SH-SY5Y (cell line): ENCODE measurements at regions not wholly inside any gene's neighbourhood (a gene's known extent, or its start where the extent isn't known, plus 50 kb on each side); places are given as distances from the start of the nearest gene placed in this dataset.

Source experiments
- GATA2 ChIP-seq: IDR thresholded peaks from 2 replicates; pipeline ENCODE4 v1.6.1; 2011; ENCODE audit warnings: mild to moderate bottlenecking, low read depth, low read length
- GATA3 ChIP-seq: IDR thresholded peaks from 2 replicates; pipeline ENCODE4 v1.6.1; 2011; ENCODE audit warnings: low read depth, mild to moderate bottlenecking, low read length, moderate library complexity

DNA sequence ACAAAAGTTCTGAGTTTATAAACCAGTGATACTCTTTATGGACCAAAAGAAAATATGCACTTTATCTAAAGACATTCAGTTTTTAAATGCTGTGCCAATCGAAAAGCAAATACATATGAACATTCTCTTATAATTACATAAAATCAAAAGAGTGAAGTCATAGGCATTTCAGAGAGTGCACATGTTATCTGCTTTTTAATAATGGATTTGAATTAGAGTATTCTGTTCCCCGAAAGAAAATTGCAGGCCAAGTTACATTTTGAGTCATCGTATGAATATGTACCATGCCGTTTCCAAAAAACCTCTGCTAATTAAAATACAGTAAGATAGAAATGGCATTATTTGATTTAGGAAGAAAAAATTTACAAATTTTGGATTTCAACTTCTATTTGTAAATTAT is 565.7 kb downstream of the ZEB2 start:
- TF ChIP-seq GATA2: no peak
- TF ChIP-seq GATA3: no peak
